COLO668 (cell line): ENCODE measurements at regions not wholly inside any gene's neighbourhood (a gene's known extent, or its start where the extent isn't known, plus 50 kb on each side); places are given as distances from the start of the nearest gene placed in this dataset.

Experiments
- DNase-seq: peaks from one replicate; lab custom pipeline; 2025; ENCODE audit not compliant: unreplicated experiment; lab: John Stamatoyannopoulos, UW

DNA sequence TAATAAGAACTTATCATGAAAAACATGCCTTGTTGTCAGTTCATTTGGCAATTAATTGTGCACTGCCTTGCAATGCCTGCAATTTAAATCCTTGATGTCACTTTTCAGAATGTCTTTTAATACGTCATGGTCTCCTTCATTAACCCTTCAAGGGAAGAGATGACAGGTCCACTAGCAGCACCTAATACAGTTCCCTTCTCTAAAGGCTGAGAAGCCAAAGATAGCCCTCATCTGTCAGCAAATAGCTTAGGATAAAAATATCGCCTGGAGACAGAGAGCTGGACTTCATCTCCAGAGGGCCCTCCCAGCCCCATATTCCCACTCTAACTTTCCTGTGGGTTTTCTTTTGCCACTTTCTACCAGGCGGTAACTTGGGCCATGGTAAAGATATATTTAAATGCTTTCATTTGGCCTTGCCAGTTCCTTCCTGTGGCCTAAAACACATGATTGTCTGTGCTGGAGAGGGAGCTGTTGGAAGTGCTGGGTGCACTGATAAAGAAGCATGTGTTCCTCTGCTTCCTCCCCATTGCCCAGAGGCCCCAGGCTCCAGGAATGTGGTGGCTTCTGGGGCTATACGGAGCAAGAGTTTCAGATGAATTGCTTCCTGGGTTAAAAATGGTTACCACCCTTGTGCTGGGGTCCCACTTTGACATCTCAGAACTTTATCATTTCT, 76.3 kb upstream of the UMPS start:
- DNase-seq = no peak

DNA sequence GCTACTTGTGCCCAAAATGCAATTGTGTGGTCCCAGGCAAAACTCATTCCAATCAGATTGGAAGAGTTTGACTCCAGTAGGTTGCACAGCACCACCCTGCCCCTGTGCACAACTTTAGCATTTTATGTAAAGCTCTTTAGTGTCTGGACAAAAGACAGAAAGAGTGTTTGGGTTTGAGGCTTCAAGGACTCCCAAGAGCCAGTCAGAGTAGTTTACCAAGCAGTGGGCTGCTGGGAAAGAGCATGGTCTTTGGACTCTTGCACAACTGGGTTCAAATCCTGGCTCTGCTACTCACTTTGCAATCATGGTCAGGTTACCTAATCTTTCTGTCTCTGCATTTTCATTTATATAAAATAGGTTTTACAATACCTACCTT, 75.8 kb upstream of the UMPS start:
- DNase-seq = no peak

- DNase-seq = no peak
These were observed 73.7 kb upstream of the UMPS start for GRCh38 chr3:124656531-124656930.

GRCh38 chr3:124657138-124657537, 73.1 kb upstream of the UMPS start:
- no peak for DNase-seq

- DNase-seq = no peak
These were observed 72.0 kb upstream of the UMPS start for GRCh38 chr3:124658270-124658669.

DNA sequence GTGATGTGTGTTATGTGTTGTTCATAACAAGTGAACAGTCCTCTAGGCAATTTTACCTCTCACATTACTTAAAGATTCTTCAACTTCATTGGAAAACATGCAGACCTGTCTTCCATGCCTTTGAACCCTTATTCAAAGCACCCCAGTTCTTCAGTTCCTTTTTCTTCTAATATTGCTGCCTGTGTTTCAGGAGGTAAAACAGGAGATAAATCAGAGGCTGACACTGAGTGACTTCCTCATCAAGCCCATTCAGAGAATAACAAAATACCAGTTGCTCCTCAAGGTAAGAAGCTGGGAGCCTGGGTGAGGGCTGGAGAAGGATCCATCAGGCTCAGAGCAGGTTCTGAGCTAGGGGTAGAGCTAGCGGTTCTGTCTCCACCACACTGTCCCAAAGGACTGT, 71.1 kb upstream of the UMPS start:
- DNase-seq = no peak

DNA sequence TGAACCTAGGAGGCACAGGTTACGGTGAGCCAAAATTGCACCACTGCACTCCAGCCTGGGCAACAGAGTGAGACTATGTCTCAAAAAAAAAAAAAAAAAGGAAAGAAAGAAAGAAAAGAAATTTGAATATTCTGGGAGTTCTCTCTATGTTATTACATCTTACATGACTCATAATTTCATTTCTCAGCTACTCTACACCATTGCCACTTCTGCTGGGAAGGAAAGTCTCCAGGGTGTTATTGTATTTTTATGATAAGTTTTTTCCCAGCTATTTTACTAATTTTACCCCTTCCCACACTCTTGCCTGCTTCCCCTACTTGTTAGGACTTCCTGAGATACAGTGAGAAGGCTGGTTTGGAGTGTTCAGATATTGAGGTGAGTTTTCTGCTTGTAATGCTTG, 69.7 kb upstream of the UMPS start:
- DNase-seq = no peak

- no peak for DNase-seq
These were observed 66.6 kb upstream of the UMPS start for GRCh38 chr3:124663690-124664089.

- no peak for DNase-seq
These were observed 65.4 kb upstream of the UMPS start for GRCh38 chr3:124664804-124665203.

DNA sequence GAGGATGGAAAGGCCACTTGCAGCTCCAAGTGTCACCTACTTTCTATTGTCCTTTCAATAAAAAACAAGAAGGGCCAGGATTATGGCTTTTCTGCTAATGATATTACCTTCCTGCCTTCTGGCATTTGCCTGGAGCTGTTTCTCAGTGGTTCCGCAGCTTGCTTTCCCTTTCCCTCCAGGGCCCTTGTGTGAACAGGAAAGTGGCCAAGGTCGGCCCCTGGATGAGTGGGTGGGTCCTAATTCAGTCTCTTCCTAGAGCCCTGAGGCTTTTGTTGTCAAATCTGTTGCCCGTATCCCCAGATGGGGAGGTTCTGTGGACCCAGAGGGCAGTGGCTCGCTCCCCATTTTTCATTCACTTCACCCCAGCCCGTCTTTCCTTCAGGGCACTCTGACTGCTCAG, 64.2 kb upstream of the UMPS start:
- no peak for DNase-seq

GRCh38 chr3:124669470-124669869, 60.8 kb upstream of the UMPS start:
- DNase-seq = no peak

- DNase-seq = no peak
These were observed 59.1 kb upstream of the UMPS start for GRCh38 chr3:124671106-124671505.

GRCh38 chr3:124674336-124674735, 55.9 kb upstream of the UMPS start:
- no peak for DNase-seq

DNA sequence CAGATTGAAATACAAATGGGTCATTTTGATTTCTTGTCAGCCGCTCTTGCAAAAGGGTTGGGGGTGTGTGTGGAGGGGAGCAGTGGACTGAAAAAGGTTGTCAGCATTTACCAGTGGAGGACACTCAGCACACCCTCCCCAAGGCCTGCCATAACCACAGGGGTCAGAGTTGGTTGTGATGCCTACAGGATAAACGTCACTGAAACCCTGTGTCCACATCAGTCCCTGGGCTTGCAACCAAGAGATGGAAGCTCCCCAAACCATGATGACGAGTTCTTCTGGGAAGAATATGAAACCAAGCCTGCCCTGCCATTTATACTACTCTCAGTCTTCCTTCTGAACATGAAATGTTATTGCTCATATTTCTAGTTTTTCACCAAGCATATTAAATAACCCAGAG, 54.0 kb upstream of the UMPS start:
- no peak for DNase-seq

DNA sequence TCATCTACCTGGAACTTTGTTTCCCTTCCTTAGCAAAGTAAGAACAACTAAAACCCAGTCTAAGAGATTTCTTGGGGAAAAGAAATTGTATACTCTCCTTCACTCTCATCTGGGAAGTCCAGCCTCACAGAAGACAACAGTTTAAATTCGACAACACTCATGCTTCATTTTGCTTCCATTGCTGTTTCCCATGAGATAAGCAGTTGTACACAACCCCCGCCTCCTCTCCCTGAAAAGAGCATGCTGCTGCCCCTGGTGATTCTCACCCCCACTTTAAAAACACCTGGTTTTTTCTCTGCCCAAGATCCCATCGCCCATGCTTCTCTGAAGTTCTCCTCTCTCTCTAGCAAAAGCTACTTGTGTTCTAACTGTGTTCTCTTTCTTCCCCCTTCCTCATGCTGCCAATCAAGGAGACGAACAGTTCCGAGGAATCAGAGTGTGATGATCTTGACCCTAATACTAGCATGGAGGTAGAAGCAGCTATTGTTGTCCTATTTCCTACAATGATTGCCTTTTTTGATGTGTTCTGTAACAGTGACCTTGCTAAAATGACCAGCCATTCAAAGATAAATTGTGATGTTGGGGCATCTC, 51.1 kb upstream of the UMPS start:
- no peak for DNase-seq
